ENCODE measurements at regions not wholly inside any gene's neighbourhood (a gene's known extent, or its start where the extent isn't known, plus 50 kb on each side); places are given as distances from the start of the nearest gene placed in this dataset.
A peak's percentile ranks its signal among the peaks of the same experiment; 100 is the strongest.

DNA sequence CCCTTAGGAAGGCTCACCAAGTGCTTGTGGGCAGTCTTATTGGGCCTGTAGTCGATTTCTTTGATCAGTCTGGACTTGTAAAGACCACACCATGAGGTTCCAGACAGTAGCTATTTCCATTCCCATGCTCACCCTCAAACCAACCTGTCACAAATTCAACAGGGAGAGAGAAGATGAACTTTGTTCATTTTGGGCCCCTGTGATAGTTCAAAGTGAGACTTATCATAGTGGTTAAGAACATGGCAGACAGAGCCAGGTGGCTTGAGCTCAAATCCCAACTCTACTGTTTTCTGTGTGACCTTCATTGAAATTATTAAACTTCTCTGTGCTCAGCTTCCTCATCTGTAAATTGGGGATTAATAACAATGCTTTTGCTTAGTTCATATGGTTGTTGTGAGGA is 53.9 kb upstream of the CTLA4 start:
- no peak for DNase-seq (ENCODE audit: low read depth)

DNA sequence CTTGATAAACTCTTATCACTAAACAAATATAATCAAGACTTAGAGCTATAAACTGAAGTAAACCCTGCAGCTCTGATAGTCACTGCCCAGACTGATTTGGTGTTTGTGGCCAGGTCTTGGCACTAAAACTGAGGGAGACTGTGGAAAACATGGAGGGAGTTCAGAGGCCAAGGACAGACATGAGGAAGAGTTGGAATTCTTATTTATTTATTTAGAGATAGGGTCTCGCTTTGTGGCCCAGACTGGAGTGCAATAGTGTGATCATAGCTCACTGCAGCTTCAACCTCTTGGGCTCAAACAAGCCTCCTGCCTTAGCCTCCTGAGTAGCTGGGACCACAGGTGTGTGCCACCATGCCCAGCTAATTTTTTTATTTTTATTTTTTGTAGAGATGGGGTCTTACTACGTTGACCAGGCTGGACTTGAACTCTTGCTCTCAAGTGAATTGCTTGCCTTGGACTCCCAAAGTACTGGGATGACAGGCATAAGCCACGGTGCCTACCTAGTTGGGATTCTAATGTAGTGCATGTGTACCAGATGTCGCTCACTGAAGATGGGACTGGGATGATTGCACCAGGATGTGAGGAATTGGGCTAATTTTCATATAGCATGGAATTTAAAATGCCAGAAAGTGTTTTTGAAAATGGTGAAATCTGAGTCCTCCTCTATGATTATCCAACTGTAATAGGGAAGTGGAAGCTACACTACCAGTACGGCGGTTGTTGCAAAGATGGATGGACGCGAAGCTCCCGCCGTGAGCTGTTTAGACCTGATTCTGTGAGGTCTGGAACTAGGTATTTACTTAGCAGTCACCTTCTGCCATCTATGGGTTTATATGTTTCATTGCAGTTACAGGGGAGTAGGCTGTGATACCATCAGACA is 52.7 kb upstream of the CTLA4 start:
- peak; percentile 83 for DNase-seq (ENCODE audit: low read depth)

DNA sequence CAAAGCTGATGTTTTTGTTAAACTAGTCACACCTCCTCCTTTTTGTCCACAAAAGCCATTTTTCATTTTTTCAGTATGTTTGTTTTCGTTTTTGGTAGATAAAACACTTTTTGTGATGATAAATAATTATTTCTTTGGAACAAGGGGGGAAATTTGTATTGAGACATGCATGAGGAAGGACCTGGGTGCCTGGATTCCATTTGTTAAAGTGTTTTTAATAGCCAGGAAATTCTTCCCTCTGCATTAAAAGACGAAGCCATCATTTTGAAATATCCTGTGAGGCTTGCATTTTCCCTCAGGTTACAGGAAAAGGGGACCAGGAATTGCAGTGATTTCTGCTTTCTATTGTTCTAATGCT is 52.1 kb upstream of the CTLA4 start:
- DNase-seq (ENCODE audit: low read depth) = no peak

GRCh38 chr2:203817147-203817546 is 50.4 kb upstream of the CTLA4 start:
- DNase-seq (ENCODE audit: low read depth) = no peak

All from EH (cell line).